ENCODE measurements at regions not wholly inside any gene's neighbourhood (a gene's known extent, or its start where the extent isn't known, plus 50 kb on each side); places are given as distances from the start of the nearest gene placed in this dataset.
"Not testable (repeated sequence)": the region's sequence is repeated elsewhere in the genome, so short reads cannot be mapped to it uniquely, and the experiment has no call there.

GRCh38 chr5:67805666-67806348 lies 409.7 kb upstream of the PIK3R1 start:
- POLR2A ChIA-PET: no interaction called here
- Mint-ChIP-seq H3K4me3 (no peak overlapping the region), H3K27me3 (no peaks in the 10 kb centered on the region), H3K9me3 (peaks cover 2% of the 10 kb centered on the region), H3K4me1 (peaks cover 13% of the 10 kb centered on the region), H3K27ac (no peak overlapping the region), H3K36me3 (ENCODE audit: low read depth) (no peaks in the 10 kb centered on the region)
- no peak for TF ChIP-seq CTCF (IDR thresholded peaks at IDR 0.05)
- ATAC-seq (ENCODE audit: low read depth) (no peak), DNase-seq (no peak)
- intact Hi-C loops (cut with micrococcal nuclease): no loop called here
- CTCF ChIA-PET: no interaction called here

- H3K36me3 Mint-ChIP-seq (ENCODE audit: low read depth): no peaks in the 10 kb centered on the region
- H3K4me1 Mint-ChIP-seq: peaks cover 5% of the 10 kb centered on the region
- no peak for ATAC-seq (ENCODE audit: low read depth)
- H3K27me3 Mint-ChIP-seq: no peaks in the 10 kb centered on the region
- POLR2A ChIA-PET: no interaction called here
- DNase-seq: no peak
- H3K27ac Mint-ChIP-seq: no peak overlapping the region
- H3K9me3 Mint-ChIP-seq: peaks cover 7% of the 10 kb centered on the region
- CTCF ChIA-PET: no interaction called here
- H3K4me3 Mint-ChIP-seq: no peak overlapping the region
- intact Hi-C loops (cut with micrococcal nuclease): no loop called here
- TF ChIP-seq CTCF (IDR thresholded peaks at IDR 0.05): no peak
Measured at GRCh38 chr5:67802766-67803165, 412.8 kb upstream of the PIK3R1 start.

- Mint-ChIP-seq H3K4me1 (no peaks in the 10 kb centered on the region), H3K27me3 (peaks cover 2% of the 10 kb centered on the region), H3K9me3 (peaks cover 7% of the 10 kb centered on the region), H3K4me3 (no peak overlapping the region), H3K36me3 (ENCODE audit: low read depth) (no peaks in the 10 kb centered on the region), H3K27ac (no peak overlapping the region)
- TF ChIP-seq CTCF (IDR thresholded peaks at IDR 0.05): no peak
- DNase-seq (no peak), ATAC-seq (ENCODE audit: low read depth) (no peak)
- POLR2A ChIA-PET: no interaction called here
- intact Hi-C loops (cut with micrococcal nuclease): no loop called here
- CTCF ChIA-PET: no interaction called here
Measured at GRCh38 chr5:67799732-67800234, 415.8 kb upstream of the PIK3R1 start.

DNA sequence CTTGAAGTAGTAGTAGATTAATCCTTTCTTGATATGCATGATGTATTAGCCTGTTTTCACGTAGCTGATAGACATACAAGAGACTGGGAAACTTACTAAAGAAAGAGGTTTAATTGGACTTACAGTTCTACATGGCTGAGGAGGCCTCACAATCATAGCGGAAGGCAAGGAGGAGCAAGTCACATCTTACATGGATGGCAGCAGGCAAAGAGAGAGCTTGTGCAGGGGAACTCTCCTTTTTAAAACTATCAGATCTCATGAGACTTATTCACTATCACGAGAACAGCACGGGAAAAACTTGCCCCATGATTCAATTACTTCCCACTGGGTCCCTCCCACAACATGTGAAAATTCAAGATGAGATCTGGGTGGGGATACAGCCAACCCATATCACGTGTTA lies 417.1 kb upstream of the PIK3R1 start:
- ATAC-seq (ENCODE audit: low read depth); H3K27me3 Mint-ChIP-seq; DNase-seq; H3K4me1 Mint-ChIP-seq; H3K27ac Mint-ChIP-seq; POLR2A ChIA-PET; H3K9me3 Mint-ChIP-seq; CTCF ChIA-PET; intact Hi-C loops (cut with micrococcal nuclease); H3K36me3 Mint-ChIP-seq (ENCODE audit: low read depth); H3K4me3 Mint-ChIP-seq: not testable (repeated sequence)

GRCh38 chr5:67795781-67796477 lies 419.6 kb upstream of the PIK3R1 start:
- Mint-ChIP-seq H3K36me3 (ENCODE audit: low read depth) (no peaks in the 10 kb centered on the region), H3K4me1 (no peaks in the 10 kb centered on the region), H3K9me3 (peaks cover 5% of the 10 kb centered on the region), H3K27me3 (peaks cover 2% of the 10 kb centered on the region), H3K4me3 (no peak overlapping the region), H3K27ac (no peak overlapping the region)
- POLR2A ChIA-PET: no interaction called here
- DNase-seq (no peak), ATAC-seq (ENCODE audit: low read depth) (no peak)
- intact Hi-C loops (cut with micrococcal nuclease): no loop called here
- no peak for TF ChIP-seq CTCF (IDR thresholded peaks at IDR 0.05)
- CTCF ChIA-PET: no interaction called here

Measured in activated B cell treated with CpG ODN at 0.5 μM for 24 hours (primary cell).